HUES6 (cell line): ENCODE measurements at regions not wholly inside any gene's neighbourhood (a gene's known extent, or its start where the extent isn't known, plus 50 kb on each side); places are given as distances from the start of the nearest gene placed in this dataset.

Source experiments
- H3K27ac ChIP-seq: 2 replicates; pipeline ENCODE4 v1.7.0; 2013; ENCODE audit warnings: low read depth, mild to moderate bottlenecking, low read length, inconsistent platforms
- H3K27me3 ChIP-seq: 2 replicates; pipeline ENCODE4 v1.6.1; 2013; ENCODE audit warnings: low read length; ENCODE audit not compliant: control insufficient read depth, insufficient read depth
- H3K36me3 ChIP-seq: 2 replicates; pipeline ENCODE4 v1.6.1; 2013; ENCODE audit warnings: low read length; ENCODE audit not compliant: control insufficient read depth, insufficient read depth
- H3K4me1 ChIP-seq: 2 replicates; pipeline ENCODE4 v1.6.1; 2013; ENCODE audit warnings: low read length; ENCODE audit not compliant: control insufficient read depth, insufficient read depth
- H3K4me3 ChIP-seq: 2 replicates; pipeline ENCODE4 v1.5.1; 2013; ENCODE audit warnings: low read depth, low read length
- H3K9ac ChIP-seq: one replicate; pipeline ENCODE4 v1.6.1; 2013; ENCODE audit warnings: mild to moderate bottlenecking, low read length
- H3K9me3 ChIP-seq: 2 replicates; pipeline ENCODE4 v1.6.1; 2013; ENCODE audit warnings: low read depth, low read length; ENCODE audit not compliant: control insufficient read depth, insufficient read depth

- Histone ChIP-seq H3K4me1 (no peaks in the 10 kb centered on the region), H3K9me3 (peaks cover 5% of the 10 kb centered on the region; the same call in 1 of the 2 replicates), H3K27ac (no peak overlapping the region), H3K9ac (no peak overlapping the region), H3K36me3 (no peaks in the 10 kb centered on the region), H3K4me3 (no peak overlapping the region), H3K27me3 (no peaks in the 10 kb centered on the region)
Measured at GRCh38 chr13:88895261-88895941, 1224.2 kb downstream of the SLITRK5 start.

DNA sequence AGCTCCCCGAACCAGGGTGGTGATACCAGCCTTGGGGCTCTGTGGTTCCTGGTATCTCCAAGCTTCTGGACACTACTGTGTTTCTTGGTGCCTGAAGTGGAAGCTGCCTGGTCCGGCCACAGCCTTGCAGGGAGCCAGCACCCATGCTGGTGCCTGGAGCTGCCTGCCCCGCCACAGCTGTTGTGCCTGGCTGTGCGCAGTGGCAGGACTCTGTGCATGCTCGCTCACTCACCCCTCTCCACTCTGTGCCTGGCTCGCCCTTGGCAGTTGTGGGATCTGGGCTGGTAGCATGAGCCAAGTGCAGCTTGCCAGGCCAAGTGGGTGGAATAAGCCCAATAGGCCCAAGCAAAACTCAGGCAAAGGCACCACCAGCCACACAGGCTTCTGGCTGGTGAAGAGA lies 1225.3 kb downstream of the SLITRK5 start:
- Histone ChIP-seq H3K4me3 (no peak overlapping the region), H3K36me3 (no peaks in the 10 kb centered on the region), H3K9ac (no peak overlapping the region), H3K27ac (no peak overlapping the region), H3K27me3 (no peaks in the 10 kb centered on the region), H3K9me3 (peaks cover 5% of the 10 kb centered on the region; the same call in 1 of the 2 replicates), H3K4me1 (no peaks in the 10 kb centered on the region)

DNA sequence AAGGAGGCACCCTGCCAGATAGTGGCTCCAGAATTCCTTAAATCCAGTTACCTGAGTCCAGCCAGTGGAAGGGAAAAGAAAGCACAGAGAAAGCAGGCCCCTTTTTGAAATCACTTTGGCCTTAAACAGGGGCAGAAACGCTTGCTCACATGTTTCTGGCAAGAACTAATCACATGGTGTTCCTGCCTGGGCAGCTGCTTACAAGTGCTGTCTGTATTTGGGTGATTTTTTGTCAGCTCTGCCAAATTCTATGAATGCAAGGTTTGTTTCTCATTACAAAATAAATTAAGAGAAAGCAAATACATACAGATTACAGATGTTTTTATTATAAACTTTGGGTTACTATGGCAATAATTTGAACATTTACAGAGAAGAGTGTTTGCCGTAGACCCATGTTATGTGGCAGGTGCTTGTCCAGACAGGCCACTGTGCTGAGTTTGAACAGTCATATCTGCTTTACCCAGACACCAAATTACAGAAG lies 1237.8 kb downstream of the SLITRK5 start:
- Histone ChIP-seq H3K27ac (no peak overlapping the region), H3K36me3 (no peaks in the 10 kb centered on the region), H3K4me1 (no peaks in the 10 kb centered on the region), H3K27me3 (no peaks in the 10 kb centered on the region), H3K4me3 (no peak overlapping the region), H3K9ac (no peak overlapping the region), H3K9me3 (no peaks in the 10 kb centered on the region)

GRCh38 chr13:88919970-88920628 lies 1248.9 kb downstream of the SLITRK5 start:
- no peak overlapping the region for H3K27ac ChIP-seq
- no peak overlapping the region for H3K9ac ChIP-seq
- no peaks in the 10 kb centered on the region for H3K4me1 ChIP-seq
- H3K27me3 ChIP-seq = no peaks in the 10 kb centered on the region
- H3K4me3 ChIP-seq = no peak overlapping the region
- H3K9me3 ChIP-seq = no peaks in the 10 kb centered on the region
- no peaks in the 10 kb centered on the region for H3K36me3 ChIP-seq

DNA sequence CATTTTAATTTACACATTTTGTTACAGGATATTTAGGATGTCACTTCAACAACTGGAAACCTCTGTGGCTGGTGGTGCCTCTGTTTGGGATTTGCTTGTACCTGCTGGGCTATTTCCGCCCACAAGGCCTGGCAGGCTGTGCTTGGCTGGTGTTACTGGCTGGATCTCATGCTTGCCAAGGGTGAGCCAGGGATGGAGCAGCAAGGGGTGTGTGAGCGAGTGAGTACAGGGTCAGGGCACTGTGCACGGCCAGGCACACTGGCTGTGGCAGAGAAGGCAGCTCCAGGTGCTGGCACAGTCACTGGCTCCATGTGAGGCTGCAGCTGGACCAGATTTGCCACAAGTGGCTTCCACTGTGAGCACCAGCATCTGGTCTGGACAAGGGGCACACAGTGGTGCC lies 1254.8 kb downstream of the SLITRK5 start:
- H3K9me3 ChIP-seq = no peaks in the 10 kb centered on the region; the same call in 1 of the 2 replicates
- H3K27ac ChIP-seq = no peak overlapping the region
- H3K27me3 ChIP-seq = no peaks in the 10 kb centered on the region
- H3K4me1 ChIP-seq = no peaks in the 10 kb centered on the region
- H3K36me3 ChIP-seq = no peaks in the 10 kb centered on the region
- no peak overlapping the region for H3K4me3 ChIP-seq
- H3K9ac ChIP-seq = no peak overlapping the region

DNA sequence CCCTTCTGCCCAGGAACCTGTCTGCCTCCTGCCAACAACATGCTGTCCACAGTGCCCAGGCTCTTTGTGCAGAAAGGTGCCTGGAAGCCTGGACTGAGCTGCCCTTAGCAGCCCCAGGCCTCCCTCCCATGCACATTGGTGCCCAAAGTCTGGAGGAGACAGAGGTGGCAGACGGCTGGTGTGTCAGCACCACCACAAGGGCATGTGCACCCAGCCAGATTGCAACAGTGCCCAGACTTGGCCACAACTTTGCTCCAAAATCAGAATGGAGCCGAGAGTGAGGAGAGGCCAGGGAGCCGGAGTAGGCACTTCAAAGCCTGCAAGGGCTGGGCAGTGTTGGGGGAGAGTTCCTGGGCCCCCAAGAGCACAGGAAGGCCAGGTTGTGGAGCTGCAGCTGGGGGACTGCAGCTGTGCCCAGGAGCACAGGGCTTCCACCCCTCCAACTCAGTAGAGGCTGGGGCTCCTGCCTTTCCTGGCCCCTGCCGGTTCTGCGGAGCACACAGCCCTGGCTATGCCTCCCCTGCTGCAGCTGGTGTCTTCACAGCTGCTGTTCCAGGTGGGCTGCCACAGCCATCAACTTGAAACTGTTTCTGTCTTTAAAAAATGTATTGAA lies 1255.8 kb downstream of the SLITRK5 start:
- Histone ChIP-seq H3K36me3 (no peaks in the 10 kb centered on the region), H3K4me1 (no peaks in the 10 kb centered on the region), H3K27me3 (no peaks in the 10 kb centered on the region), H3K9me3 (no peaks in the 10 kb centered on the region; the same call in 1 of the 2 replicates), H3K9ac (no peak overlapping the region), H3K4me3 (no peak overlapping the region), H3K27ac (no peak overlapping the region)

- Histone ChIP-seq H3K36me3 (no peaks in the 10 kb centered on the region), H3K4me3 (no peak overlapping the region), H3K9ac (no peak overlapping the region), H3K27ac (no peak overlapping the region), H3K27me3 (no peaks in the 10 kb centered on the region), H3K9me3 (no peaks in the 10 kb centered on the region), H3K4me1 (no peaks in the 10 kb centered on the region)
Measured at GRCh38 chr13:88932950-88933349, 1261.8 kb downstream of the SLITRK5 start.

DNA sequence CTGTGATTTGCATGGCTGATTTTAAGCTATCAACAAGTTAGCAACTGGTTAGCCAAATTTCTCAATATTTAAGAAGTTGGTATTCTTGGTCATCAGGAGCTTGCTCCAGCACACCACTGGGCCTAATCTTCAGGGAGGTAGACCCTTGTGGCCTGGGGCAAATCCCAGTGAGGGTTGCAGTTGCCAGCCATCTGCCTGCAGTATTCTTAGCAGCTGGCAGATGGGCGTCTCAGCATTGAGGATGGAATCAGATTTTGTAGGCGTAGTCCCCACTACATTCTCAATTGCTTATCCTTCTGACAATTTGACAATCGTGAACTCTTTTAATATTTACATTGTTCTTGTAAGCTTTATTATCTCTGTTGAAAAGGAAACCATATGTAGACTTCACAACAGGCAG lies 1266.2 kb downstream of the SLITRK5 start:
- no peaks in the 10 kb centered on the region for H3K4me1 ChIP-seq
- H3K9ac ChIP-seq = no peak overlapping the region
- no peaks in the 10 kb centered on the region for H3K36me3 ChIP-seq
- no peak overlapping the region for H3K4me3 ChIP-seq
- no peaks in the 10 kb centered on the region for H3K9me3 ChIP-seq
- no peak overlapping the region for H3K27ac ChIP-seq
- no peaks in the 10 kb centered on the region for H3K27me3 ChIP-seq

GRCh38 chr13:88945793-88946192 lies 1274.6 kb downstream of the SLITRK5 start:
- H3K9ac ChIP-seq = no peak overlapping the region
- H3K4me3 ChIP-seq = no peak overlapping the region
- H3K27me3 ChIP-seq = no peaks in the 10 kb centered on the region
- H3K27ac ChIP-seq = no peak overlapping the region
- no peaks in the 10 kb centered on the region for H3K9me3 ChIP-seq
- no peaks in the 10 kb centered on the region for H3K4me1 ChIP-seq
- H3K36me3 ChIP-seq = no peaks in the 10 kb centered on the region

- no peaks in the 10 kb centered on the region for H3K4me1 ChIP-seq
- H3K9ac ChIP-seq = no peak overlapping the region
- H3K4me3 ChIP-seq = no peak overlapping the region
- no peaks in the 10 kb centered on the region for H3K9me3 ChIP-seq
- H3K36me3 ChIP-seq = no peaks in the 10 kb centered on the region
- no peak overlapping the region for H3K27ac ChIP-seq
- H3K27me3 ChIP-seq = no peaks in the 10 kb centered on the region
Measured at GRCh38 chr13:88948501-88948900, 1277.3 kb downstream of the SLITRK5 start.

DNA sequence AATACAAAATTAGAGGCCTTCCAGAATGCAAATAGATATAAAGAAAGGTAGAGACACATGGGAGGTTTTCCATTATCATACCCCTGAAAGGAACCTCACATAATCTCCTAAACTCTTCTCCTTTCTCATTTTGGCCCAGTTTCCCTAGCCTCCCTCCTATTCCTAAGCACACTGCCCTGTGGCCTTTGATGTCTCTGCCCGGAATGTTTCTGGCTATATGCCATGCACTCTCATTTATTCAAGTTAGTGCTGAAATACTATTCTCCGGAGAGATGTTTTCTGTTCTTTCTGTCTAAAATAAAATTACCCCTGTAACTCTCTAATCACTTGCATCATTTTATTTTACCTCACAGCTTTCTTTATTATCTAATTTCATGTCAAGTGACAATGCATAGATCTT lies 1287.7 kb downstream of the SLITRK5 start:
- H3K36me3 ChIP-seq = no peaks in the 10 kb centered on the region
- H3K9me3 ChIP-seq = no peaks in the 10 kb centered on the region
- no peak overlapping the region for H3K27ac ChIP-seq
- no peaks in the 10 kb centered on the region for H3K27me3 ChIP-seq
- H3K4me3 ChIP-seq = no peak overlapping the region
- H3K9ac ChIP-seq = no peak overlapping the region
- no peaks in the 10 kb centered on the region for H3K4me1 ChIP-seq
